Activated CD4-positive, alpha-beta memory T cell treated with anti-CD3 and anti-CD28 coated beads, Interleukin-2, amount 10 ng/mL, durations not matched to agents 7 days and 5 days (primary cell): ENCODE measurements at regions not wholly inside any gene's neighbourhood (a gene's known extent, or its start where the extent isn't known, plus 50 kb on each side); places are given as distances from the start of the nearest gene placed in this dataset.

Experiments used
- CTCF ChIA-PET: fragments of 350-600 bp; sonication (Branson Sonifier 250); formaldehyde crosslinking; loops from one replicate; lab custom pipeline; 2021; ENCODE audit warnings: antibody characterized with exemption, inconsistent platforms; lab: Charles Lee
- POLR2A ChIA-PET: fragments of 350-600 bp; sonication (Branson Sonifier 250); formaldehyde crosslinking; loops from one replicate; lab custom pipeline; 2021; ENCODE audit warnings: antibody characterized with exemption; lab: Charles Lee
- DNase-seq: peaks from one replicate; pipeline ENCODE4 v3.0.0-alpha.2; 2020
- H3K27ac Mint-ChIP-seq: one replicate; pipeline ENCODE4 v1.8.0; 2021; ENCODE audit warnings: mild to moderate bottlenecking, mixed read lengths
- H3K27me3 Mint-ChIP-seq: one replicate; pipeline ENCODE4 v1.8.0; 2021; ENCODE audit warnings: mixed read lengths
- H3K36me3 Mint-ChIP-seq: one replicate; pipeline ENCODE4 v1.8.0; 2021; ENCODE audit warnings: low read depth, mixed read lengths
- H3K4me1 Mint-ChIP-seq: one replicate; pipeline ENCODE4 v1.8.0; 2021; ENCODE audit warnings: mixed read lengths
- H3K4me3 Mint-ChIP-seq: one replicate; pipeline ENCODE4 v1.8.0; 2021; ENCODE audit warnings: mild to moderate bottlenecking, mixed read lengths
- H3K9me3 Mint-ChIP-seq: one replicate; pipeline ENCODE4 v1.8.0; 2021; ENCODE audit warnings: mixed read lengths

DNA sequence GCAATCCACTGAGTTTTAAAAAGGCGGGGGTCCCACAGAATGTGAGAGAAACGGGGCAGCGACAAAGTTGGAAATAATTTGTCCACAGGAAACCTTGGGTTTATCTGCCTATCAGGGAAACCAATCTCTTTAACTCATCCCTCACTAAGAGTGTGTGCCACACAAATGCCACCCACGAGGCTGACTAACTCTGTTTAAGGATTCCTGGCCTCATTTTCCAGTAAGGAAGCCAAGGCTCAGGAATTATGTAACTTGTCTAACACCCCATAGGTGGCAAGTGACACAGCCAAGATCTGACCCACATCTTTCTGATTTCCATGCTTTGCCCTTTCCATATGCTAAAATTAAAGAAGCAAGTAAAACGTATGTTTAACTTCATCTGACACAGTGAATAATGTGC, 263.2 kb downstream of the CNTN3 start:
- Mint-ChIP-seq H3K36me3 (no peaks in the 10 kb centered on the region), H3K27ac (no peak overlapping the region), H3K4me3 (no peak overlapping the region), H3K9me3 (peaks cover 11% of the 10 kb centered on the region), H3K27me3 (no peaks in the 10 kb centered on the region), H3K4me1 (no peaks in the 10 kb centered on the region)
- POLR2A ChIA-PET, result no interaction called here
- CTCF ChIA-PET, result no interaction called here
- no peak for DNase-seq

DNA sequence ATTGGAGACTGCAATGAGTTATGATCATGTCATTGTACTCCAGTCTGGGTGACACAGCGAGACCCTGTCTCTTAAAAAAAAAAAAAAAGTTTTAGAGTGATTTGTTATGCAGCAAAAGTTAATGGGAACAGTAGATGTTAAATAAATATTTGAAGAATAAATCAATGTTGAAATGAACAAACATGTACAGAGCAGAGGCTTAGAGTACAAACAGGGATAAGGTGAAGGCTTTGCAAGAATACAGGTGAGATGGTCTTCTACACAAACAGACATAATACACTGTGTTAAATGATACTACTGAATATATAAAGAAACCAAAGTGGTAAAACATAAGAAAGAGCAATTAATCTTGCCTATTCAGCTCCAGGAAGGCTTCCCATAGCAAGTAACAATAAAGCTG, 265.4 kb downstream of the CNTN3 start:
- Mint-ChIP-seq H3K4me3 (no peak overlapping the region), H3K27me3 (no peaks in the 10 kb centered on the region), H3K4me1 (no peaks in the 10 kb centered on the region), H3K9me3 (peaks cover 9% of the 10 kb centered on the region), H3K27ac (no peak overlapping the region), H3K36me3 (no peaks in the 10 kb centered on the region)
- DNase-seq, result no peak
- ChIA-PET CTCF (no interaction called here), POLR2A (no interaction called here)

GRCh38 chr3:74347563-74348268, 266.7 kb downstream of the CNTN3 start:
- Mint-ChIP-seq H3K4me1 (no peaks in the 10 kb centered on the region), H3K4me3 (no peak overlapping the region), H3K27me3 (no peaks in the 10 kb centered on the region), H3K36me3 (no peaks in the 10 kb centered on the region), H3K9me3 (peaks cover 8% of the 10 kb centered on the region), H3K27ac (no peak overlapping the region)
- ChIA-PET CTCF (interaction anchor here (0.6 kb wide), 1 partner anchor 50 kb away, joined by 3 read pairs; no protein-coding TSS in a partner anchor), POLR2A (no interaction called here)
- no peak for DNase-seq

GRCh38 chr3:74346896-74347295, 267.6 kb downstream of the CNTN3 start:
- no peak overlapping the region for H3K4me3 Mint-ChIP-seq
- ChIA-PET CTCF (interaction anchor here (0.6 kb wide), 1 partner anchor 49 kb away, joined by 3 read pairs; no protein-coding TSS in a partner anchor), POLR2A (no interaction called here)
- no peaks in the 10 kb centered on the region for H3K36me3 Mint-ChIP-seq
- H3K27me3 Mint-ChIP-seq, result no peaks in the 10 kb centered on the region
- H3K9me3 Mint-ChIP-seq, result peaks cover 9% of the 10 kb centered on the region
- no peak overlapping the region for H3K27ac Mint-ChIP-seq
- H3K4me1 Mint-ChIP-seq, result no peaks in the 10 kb centered on the region
- DNase-seq, result no peak

DNA sequence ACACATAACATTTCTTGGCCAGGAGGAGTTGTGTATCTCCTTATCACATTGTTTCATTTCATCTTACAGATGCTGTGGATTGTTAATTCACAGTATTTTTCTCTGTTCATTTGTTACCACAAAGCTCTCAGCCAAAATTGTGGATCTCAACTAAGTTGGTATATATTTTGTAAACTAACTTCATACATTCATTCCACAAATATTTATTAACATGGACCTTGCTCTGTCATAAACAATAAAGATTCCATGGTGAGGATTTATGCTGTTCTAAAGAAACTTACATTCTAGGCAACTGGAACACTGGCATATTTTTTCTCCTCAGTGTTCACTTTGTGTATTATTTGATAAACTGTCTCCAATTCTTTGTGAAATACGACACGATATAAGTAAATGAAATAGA, 268.8 kb downstream of the CNTN3 start:
- CTCF ChIA-PET, result no interaction called here

GRCh38 chr3:74344865-74345440, 269.5 kb downstream of the CNTN3 start:
- H3K27me3 Mint-ChIP-seq, result no peaks in the 10 kb centered on the region
- ChIA-PET POLR2A (no interaction called here), CTCF (no interaction called here)
- DNase-seq, result no peak
- no peak overlapping the region for H3K27ac Mint-ChIP-seq
- H3K4me3 Mint-ChIP-seq, result no peak overlapping the region
- H3K4me1 Mint-ChIP-seq, result no peaks in the 10 kb centered on the region
- H3K36me3 Mint-ChIP-seq, result no peaks in the 10 kb centered on the region
- peaks cover 12% of the 10 kb centered on the region for H3K9me3 Mint-ChIP-seq

More for the DNA sequence above, 268.8 kb downstream of the CNTN3 start:
- Mint-ChIP-seq H3K36me3 (no peaks in the 10 kb centered on the region), H3K9me3 (peaks cover 9% of the 10 kb centered on the region), H3K27ac (no peak overlapping the region), H3K27me3 (no peaks in the 10 kb centered on the region), H3K4me1 (no peaks in the 10 kb centered on the region), H3K4me3 (no peak overlapping the region)
- POLR2A ChIA-PET, result no interaction called here
- DNase-seq, result no peak

DNA sequence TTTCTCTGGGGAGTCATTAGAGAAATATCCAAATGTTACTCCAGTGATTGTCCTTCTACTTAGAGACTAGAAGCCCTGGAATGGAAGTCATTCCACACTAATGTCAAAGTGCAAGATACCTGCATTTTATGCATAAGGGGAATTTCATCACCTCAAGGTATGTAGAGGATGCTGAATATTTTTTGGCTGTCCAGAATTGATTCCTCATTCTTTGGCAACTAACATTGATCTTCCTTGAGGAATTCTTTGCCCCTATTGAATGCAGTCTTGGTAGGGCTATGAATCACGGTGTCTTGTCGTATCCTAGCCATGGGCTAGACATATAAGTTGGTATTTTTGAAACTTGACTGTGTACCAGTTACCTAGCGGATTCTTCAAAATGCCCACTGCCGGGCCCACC, 271.1 kb downstream of the CNTN3 start:
- no peak for DNase-seq
- H3K9me3 Mint-ChIP-seq, result peaks cover 12% of the 10 kb centered on the region
- H3K4me3 Mint-ChIP-seq, result no peak overlapping the region
- POLR2A ChIA-PET, result no interaction called here
- H3K4me1 Mint-ChIP-seq, result no peaks in the 10 kb centered on the region
- CTCF ChIA-PET, result no interaction called here
- no peaks in the 10 kb centered on the region for H3K27me3 Mint-ChIP-seq
- no peak overlapping the region for H3K27ac Mint-ChIP-seq
- H3K36me3 Mint-ChIP-seq, result no peaks in the 10 kb centered on the region

DNA sequence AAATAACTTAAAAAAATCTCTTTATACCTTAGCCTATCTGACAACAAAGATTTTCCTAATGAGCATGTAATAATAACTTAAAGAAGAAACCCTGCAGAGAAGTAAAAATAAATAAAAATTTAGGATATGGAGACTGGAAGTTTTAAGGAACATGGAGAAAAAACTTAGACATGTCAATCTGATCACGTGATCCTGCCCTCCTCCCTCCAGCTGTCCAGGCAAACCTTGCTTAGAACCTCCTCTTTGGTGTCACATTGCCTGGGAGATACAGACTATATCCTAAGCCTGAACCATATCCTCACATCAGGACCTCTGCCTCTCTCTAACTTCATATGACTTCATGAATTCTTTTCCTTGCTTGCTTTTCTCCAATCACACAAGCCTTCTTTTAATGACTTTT, 275.5 kb downstream of the CNTN3 start:
- no peaks in the 10 kb centered on the region for H3K36me3 Mint-ChIP-seq
- DNase-seq, result no peak
- POLR2A ChIA-PET, result no interaction called here
- H3K9me3 Mint-ChIP-seq, result peaks cover 15% of the 10 kb centered on the region
- no peaks in the 10 kb centered on the region for H3K27me3 Mint-ChIP-seq
- no peak overlapping the region for H3K4me3 Mint-ChIP-seq
- CTCF ChIA-PET, result no interaction called here
- no peaks in the 10 kb centered on the region for H3K4me1 Mint-ChIP-seq
- no peak overlapping the region for H3K27ac Mint-ChIP-seq

- POLR2A ChIA-PET, result no interaction called here
- Mint-ChIP-seq H3K36me3 (no peaks in the 10 kb centered on the region), H3K27ac (no peak overlapping the region), H3K4me3 (no peak overlapping the region), H3K9me3 (peaks cover 14% of the 10 kb centered on the region), H3K27me3 (no peaks in the 10 kb centered on the region), H3K4me1 (no peaks in the 10 kb centered on the region)
- no peak for DNase-seq
- CTCF ChIA-PET, result no interaction called here
These were observed 282.3 kb downstream of the CNTN3 start for GRCh38 chr3:74332165-74332564.

DNA sequence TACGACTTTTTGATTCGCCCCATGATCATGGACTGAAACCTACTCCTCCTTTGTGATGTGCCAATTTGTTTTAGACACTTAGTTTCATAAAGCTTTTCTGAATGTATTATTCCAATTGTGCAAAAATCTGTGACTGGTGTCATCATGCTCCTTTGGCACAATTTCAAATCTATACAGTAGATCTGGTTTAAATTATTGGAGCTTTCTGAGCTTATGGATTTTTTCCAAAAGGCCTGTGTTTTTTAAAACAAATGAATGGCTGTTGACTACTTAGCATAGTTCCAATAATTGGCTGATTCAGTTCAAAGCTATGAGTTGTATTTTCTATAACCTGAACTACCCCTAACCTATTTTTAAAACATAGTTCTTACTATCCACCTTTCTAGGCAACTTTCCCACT, 282.7 kb downstream of the CNTN3 start:
- ChIA-PET CTCF (no interaction called here), POLR2A (no interaction called here)
- no peaks in the 10 kb centered on the region for H3K4me1 Mint-ChIP-seq
- DNase-seq, result no peak
- no peaks in the 10 kb centered on the region for H3K36me3 Mint-ChIP-seq
- no peak overlapping the region for H3K4me3 Mint-ChIP-seq
- peaks cover 12% of the 10 kb centered on the region for H3K9me3 Mint-ChIP-seq
- H3K27me3 Mint-ChIP-seq, result no peaks in the 10 kb centered on the region
- no peak overlapping the region for H3K27ac Mint-ChIP-seq

DNA sequence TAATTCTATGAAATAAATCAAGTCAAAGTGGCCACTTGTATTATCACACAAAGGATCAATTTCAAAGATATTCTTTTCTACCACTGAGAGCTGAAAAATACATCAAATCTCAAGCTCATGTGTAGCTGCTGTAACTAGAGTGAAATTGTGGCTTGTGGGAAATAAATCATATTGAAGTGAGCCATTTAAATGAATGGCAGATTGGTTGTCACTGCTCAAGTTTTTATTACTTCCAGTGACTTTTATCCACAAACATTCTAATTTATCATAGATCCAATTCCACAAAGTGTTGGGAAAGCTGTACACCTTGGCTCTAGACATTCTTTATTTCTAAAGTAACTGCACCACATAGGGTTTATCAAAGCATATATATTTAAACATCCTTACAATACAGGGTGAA, 285.4 kb downstream of the CNTN3 start:
- Mint-ChIP-seq H3K27ac (no peak overlapping the region), H3K27me3 (no peaks in the 10 kb centered on the region), H3K9me3 (peaks cover 9% of the 10 kb centered on the region), H3K4me1 (no peaks in the 10 kb centered on the region), H3K36me3 (no peaks in the 10 kb centered on the region), H3K4me3 (no peak overlapping the region)
- ChIA-PET CTCF (no interaction called here), POLR2A (no interaction called here)
- no peak for DNase-seq

- ChIA-PET POLR2A (no interaction called here), CTCF (no interaction called here)
- H3K4me3 Mint-ChIP-seq, result no peak overlapping the region
- no peaks in the 10 kb centered on the region for H3K36me3 Mint-ChIP-seq
- H3K9me3 Mint-ChIP-seq, result peaks cover 8% of the 10 kb centered on the region
- DNase-seq, result no peak
- H3K4me1 Mint-ChIP-seq, result no peaks in the 10 kb centered on the region
- H3K27me3 Mint-ChIP-seq, result no peaks in the 10 kb centered on the region
- no peak overlapping the region for H3K27ac Mint-ChIP-seq
These were observed 286.0 kb downstream of the CNTN3 start for GRCh38 chr3:74328435-74328834.

- no peak for DNase-seq
- CTCF ChIA-PET, result no interaction called here
- Mint-ChIP-seq H3K4me1 (no peaks in the 10 kb centered on the region), H3K36me3 (no peaks in the 10 kb centered on the region), H3K27me3 (no peaks in the 10 kb centered on the region), H3K9me3 (peaks cover 8% of the 10 kb centered on the region), H3K4me3 (no peak overlapping the region), H3K27ac (no peak overlapping the region)
- POLR2A ChIA-PET, result no interaction called here
These were observed 299.2 kb downstream of the CNTN3 start for GRCh38 chr3:74315291-74315690.

- H3K27ac Mint-ChIP-seq, result no peak overlapping the region
- H3K4me3 Mint-ChIP-seq, result no peak overlapping the region
- peaks cover 8% of the 10 kb centered on the region for H3K9me3 Mint-ChIP-seq
- no peak for DNase-seq
- ChIA-PET CTCF (no interaction called here), POLR2A (no interaction called here)
- H3K4me1 Mint-ChIP-seq, result no peaks in the 10 kb centered on the region
- H3K36me3 Mint-ChIP-seq, result no peaks in the 10 kb centered on the region
- H3K27me3 Mint-ChIP-seq, result no peaks in the 10 kb centered on the region
These were observed 299.8 kb downstream of the CNTN3 start for GRCh38 chr3:74314696-74315095.
